ENCODE measurements at regions not wholly inside any gene's neighbourhood (a gene's known extent, or its start where the extent isn't known, plus 50 kb on each side); places are given as distances from the start of the nearest gene placed in this dataset.

- no peak for DNase-seq
Measured at GRCh38 chr7:50962962-50963374, 180.3 kb upstream of the GRB10 start.

DNA sequence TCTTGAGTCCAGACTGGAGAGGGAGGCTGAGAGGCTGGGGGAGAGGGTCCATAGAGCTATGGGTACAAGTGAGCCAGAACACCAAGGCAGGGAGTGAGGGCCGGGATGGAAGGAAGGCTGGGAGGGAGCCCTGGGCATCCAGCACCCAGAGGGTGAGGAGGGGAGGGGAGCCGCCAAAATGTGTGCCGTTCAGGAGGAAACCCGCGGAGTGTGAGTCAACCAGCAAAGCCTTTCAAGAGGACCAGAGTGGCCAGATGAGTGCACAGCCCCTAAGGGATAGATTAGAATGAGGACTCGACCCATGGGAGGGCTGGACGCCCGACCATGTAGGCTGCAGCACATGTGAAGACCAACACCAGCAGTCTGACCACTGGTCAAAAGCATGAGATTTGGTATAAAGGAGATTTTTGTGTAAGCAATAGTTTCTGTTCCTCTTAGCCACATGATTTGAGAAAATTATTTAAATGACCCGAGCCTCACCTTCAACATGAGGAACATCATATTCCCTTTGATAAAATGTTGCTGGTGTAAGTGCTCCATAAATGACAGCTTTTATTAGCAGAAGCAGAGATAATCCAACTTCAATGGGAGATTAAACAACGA lies 179.7 kb upstream of the GRB10 start:
- DNase-seq, result no peak

DNA sequence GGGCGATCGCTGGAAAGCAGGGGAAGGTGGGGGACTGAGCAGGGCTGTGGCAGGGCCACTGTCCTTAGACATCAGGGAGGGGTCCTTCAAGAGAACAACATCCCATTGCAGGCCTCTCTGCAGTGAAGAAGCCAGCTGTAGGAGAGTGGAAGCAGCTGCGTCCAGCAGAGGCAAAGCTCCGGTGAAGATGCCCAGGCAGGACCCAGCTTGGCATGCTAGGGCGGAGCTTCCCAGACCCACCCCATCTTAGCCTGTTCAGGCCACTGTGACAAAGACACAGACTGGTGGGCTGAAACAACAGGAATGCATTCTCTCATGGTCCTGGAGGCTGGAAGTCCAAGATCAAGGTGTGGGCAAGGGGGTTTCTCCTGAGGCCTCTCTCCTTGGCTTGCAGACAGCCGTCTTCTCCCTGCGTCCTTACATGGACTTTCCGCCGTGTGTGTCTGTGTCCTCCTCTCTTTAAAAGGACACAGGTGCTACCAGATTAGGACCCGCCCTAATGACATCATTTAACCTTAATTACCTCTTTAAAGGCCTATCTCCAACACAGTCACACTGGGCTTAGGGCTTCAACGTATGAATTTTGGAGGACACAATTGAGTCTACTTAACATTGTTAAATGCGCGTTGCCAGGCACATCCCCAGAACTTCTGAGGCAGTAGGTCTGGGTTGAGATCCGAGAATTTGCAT lies 178.1 kb upstream of the GRB10 start:
- no peak for DNase-seq

DNA sequence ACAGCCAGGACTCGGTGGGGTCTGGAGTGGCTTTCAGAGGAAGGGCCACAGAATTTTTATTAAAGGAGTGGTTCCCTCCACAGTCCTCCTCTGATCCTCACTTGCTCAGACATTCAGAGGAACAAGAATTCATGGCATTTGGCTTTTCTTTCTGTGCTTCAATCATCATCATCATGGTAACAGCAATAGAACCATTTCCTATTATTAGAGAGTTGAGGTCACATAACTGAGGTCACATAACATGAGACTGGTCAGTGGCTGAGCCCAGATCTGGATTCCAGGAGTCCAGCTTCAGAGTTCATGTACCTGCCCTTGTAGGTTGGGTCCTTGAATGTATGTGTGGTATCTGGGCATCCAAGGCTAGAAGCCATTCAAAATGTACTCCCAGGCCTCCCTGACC lies 177.3 kb upstream of the GRB10 start:
- DNase-seq, result no peak

DNA sequence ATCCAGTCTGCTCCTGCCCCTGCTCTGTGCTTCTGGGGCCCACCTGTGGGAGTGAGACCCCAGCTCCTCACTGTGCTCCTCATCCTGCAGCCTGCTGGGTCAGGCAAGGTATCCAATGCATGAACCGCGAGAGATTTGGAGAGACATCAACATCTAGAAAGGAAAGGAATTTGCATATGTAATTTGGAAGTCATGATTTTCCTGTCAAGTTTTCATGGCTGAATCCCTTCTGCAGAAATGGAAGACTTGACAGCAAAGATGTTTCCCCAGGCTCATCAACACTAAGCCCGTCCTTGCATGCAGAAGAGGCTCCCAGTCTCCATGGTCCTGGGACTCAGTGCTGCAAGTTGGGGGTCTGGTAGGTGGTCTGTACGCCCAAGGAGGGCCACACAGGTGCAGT lies 176.9 kb upstream of the GRB10 start:
- DNase-seq, result no peak

GRCh38 chr7:50957855-50958254 lies 175.2 kb upstream of the GRB10 start:
- no peak for DNase-seq

DNA sequence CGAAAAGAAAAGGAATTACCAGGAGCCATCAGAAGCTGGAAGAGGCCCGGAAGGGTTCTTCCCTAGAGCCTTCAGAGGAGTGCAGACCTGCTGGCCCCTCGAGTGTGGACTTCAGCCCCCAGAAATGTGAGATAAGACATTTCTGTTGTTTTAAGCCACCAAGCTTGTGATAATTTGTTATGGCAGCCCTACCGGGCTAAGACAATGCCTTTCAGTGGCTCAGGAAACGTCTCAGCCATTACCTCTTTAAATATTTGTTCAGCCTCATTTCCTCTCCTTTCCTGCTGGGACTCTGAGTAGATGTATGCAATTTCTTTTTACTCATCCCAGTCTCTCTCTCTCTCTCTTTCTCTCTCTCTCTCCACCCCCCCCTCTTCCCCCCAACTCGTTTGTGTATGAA lies 174.7 kb upstream of the GRB10 start:
- no peak for DNase-seq

- no peak for DNase-seq
Measured at GRCh38 chr7:50956522-50957155, 173.9 kb upstream of the GRB10 start.

GRCh38 chr7:50954716-50955115 lies 172.0 kb upstream of the GRB10 start:
- no peak for DNase-seq

GRCh38 chr7:50954245-50954644 lies 171.5 kb upstream of the GRB10 start:
- no peak for DNase-seq

DNA sequence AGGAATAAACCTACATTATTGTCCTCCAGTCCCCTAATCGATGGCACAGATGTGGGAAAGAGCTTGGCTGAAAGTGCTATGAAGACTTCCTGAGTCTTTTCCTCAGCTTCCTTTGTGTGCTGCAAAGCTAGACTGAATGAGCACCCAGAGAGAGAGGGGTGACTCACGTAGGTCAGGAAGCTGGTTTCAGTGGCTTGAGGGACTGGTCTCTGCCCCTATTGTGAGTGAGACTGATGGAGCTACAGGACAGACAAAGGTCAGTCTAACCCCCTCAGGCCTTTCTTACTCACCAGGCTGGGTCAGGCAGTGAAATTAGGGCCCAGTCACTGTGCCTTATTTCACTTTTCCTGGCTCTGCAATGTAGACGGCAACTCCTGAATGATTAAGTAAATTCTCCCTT lies 171.1 kb upstream of the GRB10 start:
- no peak for DNase-seq

GRCh38 chr7:50953303-50953702 lies 170.6 kb upstream of the GRB10 start:
- no peak for DNase-seq

DNA sequence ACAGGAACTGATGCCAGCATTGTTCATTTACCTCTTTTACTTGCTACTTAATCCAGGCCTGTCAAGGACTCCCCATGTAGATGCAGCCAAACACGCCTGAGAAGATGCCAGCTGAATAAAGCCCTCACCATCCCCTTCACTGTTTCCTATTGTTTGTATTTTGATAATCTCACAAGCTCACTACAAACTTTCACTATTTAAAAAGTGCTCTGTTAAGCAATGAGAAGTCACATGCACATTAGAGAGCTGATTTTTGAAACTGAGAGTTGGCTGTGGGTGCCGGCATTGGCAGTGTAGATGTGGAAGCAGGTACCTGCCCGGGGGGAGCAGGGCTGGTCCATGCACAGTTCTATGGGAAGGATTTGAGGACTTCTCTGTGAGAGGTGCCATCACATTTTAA lies 169.8 kb upstream of the GRB10 start:
- DNase-seq, result no peak

- DNase-seq, result no peak
Measured at GRCh38 chr7:50952120-50952519, 169.4 kb upstream of the GRB10 start.

- no peak for DNase-seq
Measured at GRCh38 chr7:50943482-50943881, 160.8 kb upstream of the GRB10 start.

- DNase-seq, result no peak
Measured at GRCh38 chr7:50941525-50941924, 158.8 kb upstream of the GRB10 start.

GRCh38 chr7:50940621-50941020 lies 157.9 kb upstream of the GRB10 start:
- no peak for DNase-seq

DNA sequence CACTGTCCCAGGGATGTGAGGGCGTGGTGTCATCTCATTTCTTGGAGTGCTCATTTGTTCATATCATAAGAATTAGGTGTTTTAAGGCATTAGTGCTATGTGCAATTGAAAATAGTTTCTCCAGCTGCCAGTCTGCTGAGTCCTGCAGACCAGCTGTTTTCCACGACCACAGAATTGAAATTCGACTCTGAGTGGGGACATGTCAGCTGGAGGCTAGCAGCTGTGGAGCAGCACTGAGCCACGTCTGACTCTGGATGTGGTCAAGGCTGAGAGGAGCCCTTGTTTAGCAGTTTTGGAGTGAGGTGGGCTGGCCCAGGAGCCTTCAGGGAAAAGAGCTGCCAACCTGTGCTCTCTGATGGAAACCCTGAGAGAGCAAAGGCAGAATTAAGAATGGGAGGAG lies 156.3 kb upstream of the GRB10 start:
- no peak for DNase-seq

DNA sequence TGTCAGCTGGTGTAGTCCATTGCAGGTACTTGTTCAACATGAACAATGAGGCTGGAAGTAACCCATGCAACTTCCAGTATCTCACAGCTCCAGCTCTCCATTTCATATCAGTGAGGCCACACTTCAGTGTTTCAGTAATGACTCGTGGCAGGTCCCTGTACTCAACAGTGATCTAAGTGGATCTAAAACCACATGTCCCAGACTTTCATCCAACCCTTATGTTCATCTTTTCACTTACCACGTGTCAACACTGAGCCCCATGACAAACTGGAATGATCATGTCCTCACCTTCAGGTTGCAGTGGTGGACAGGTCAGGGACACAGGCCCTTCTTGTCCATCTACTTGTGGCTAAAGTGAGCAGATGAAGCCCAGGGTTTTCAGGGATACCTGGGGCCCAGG lies 155.0 kb upstream of the GRB10 start:
- DNase-seq, result no peak

DNA sequence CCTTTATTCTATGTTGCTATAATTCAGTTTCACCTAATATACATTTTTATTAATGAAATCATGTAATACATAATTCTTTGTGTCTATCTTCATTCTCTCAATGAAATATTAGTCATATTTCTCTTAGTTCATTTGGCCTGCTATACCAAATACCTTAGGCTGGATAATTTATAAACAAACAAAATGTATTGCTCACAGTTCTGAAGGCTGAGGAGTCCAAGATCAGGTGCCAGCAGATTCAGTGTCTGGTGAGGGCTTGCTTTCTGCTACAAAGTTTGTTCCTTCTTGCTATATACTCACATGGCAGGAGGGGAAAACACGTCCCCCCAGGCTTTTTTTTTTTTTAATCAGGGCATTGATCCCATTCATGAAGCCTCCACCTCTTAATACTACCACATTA lies 143.4 kb upstream of the GRB10 start:
- no peak for DNase-seq

GRCh38 chr7:50923476-50923875 lies 140.8 kb upstream of the GRB10 start:
- no peak for DNase-seq

- DNase-seq, result peak; percentile 13
Measured at GRCh38 chr7:50921114-50921813, 138.6 kb upstream of the GRB10 start.

- no peak for DNase-seq
Measured at GRCh38 chr7:50920031-50920635, 137.4 kb upstream of the GRB10 start.

GRCh38 chr7:50915621-50916020 lies 132.9 kb upstream of the GRB10 start:
- DNase-seq, result no peak

All from stimulated activated CD4-positive, alpha-beta T cell treated with anti-CD3 and anti-CD28 coated beads, Interleukin-1b, Interleukin-23, amount 100 ng/mL, for 48 hours (primary cell).